ENCODE measurements at regions not wholly inside any gene's neighbourhood (a gene's known extent, or its start where the extent isn't known, plus 50 kb on each side); places are given as distances from the start of the nearest gene placed in this dataset.

GRCh38 chr15:69892351-69892750 is 205.4 kb downstream of the TLE3 start:
- TF ChIP-seq CTCF (IDR thresholded peaks at IDR 0.05; ENCODE audit: borderline replicate concordance, insufficient read depth, low read depth, low read length), result no peak

GRCh38 chr15:69893086-69893485 is 204.6 kb downstream of the TLE3 start:
- no peak for TF ChIP-seq CTCF (IDR thresholded peaks at IDR 0.05; ENCODE audit: borderline replicate concordance, insufficient read depth, low read depth, low read length)
- H3K4me3 ChIP-seq (ENCODE audit: low read depth, low read length), result no peak overlapping the region

More at GRCh38 chr15:69892351-69892750, 205.4 kb downstream of the TLE3 start:
- H3K4me3 ChIP-seq (ENCODE audit: low read depth, low read length), result no peak overlapping the region

GRCh38 chr15:69893863-69894262 is 203.9 kb downstream of the TLE3 start:
- no peak for TF ChIP-seq CTCF (IDR thresholded peaks at IDR 0.05; ENCODE audit: borderline replicate concordance, insufficient read depth, low read depth, low read length)
- H3K4me3 ChIP-seq (ENCODE audit: low read depth, low read length), result no peak overlapping the region

DNA sequence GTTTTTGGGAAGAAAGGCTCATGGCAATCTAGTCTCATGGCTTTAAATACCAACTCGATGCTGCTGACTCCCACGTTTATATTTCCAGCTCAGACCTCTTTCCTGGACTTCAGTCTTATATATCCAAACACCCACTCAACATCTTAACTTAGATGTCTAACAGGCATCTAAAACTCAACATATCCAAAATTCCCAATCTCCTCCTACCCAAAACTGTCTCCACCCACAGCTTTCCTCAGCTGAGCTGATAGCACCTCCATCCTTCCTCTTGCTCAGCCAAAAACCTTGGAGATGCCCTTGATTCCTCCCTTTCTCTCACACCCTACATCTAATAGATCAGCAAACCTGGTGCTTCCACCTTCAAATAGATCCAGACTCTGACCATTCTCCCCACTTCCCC is 202.5 kb downstream of the TLE3 start:
- TF ChIP-seq CTCF (IDR thresholded peaks at IDR 0.05; ENCODE audit: borderline replicate concordance, insufficient read depth, low read depth, low read length), result no peak
- H3K4me3 ChIP-seq (ENCODE audit: low read depth, low read length), result no peak overlapping the region

GRCh38 chr15:69896606-69897005 is 201.1 kb downstream of the TLE3 start:
- no peak for TF ChIP-seq CTCF (IDR thresholded peaks at IDR 0.05; ENCODE audit: borderline replicate concordance, insufficient read depth, low read depth, low read length)
- H3K4me3 ChIP-seq (ENCODE audit: low read depth, low read length), result no peak overlapping the region

DNA sequence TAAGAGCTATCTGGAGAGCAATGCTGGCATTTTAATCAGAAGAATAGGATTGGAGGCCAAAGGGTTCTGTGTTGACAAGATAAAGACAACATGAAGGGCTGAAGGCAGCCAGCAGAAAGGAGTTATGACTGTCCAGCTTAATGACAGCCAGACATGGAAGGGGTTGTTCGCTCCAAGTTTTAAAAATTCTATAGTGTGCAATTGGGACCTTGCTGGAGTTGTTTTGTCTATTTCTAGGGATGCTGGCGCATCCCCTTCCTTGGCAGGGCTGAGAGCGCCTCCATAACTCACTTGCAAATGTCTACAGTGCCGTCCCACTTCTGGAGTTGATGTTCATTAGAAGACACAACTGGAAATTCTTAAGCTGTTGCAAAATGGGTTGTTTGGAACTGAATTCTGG is 200.7 kb downstream of the TLE3 start:
- no peak overlapping the region for H3K4me3 ChIP-seq (ENCODE audit: low read depth, low read length)
- TF ChIP-seq CTCF (IDR thresholded peaks at IDR 0.05; ENCODE audit: borderline replicate concordance, insufficient read depth, low read depth, low read length), result no peak

GRCh38 chr15:69897471-69898237 is 200.1 kb downstream of the TLE3 start:
- H3K4me3 ChIP-seq (ENCODE audit: low read depth, low read length), result no peak overlapping the region
- no peak for TF ChIP-seq CTCF (IDR thresholded peaks at IDR 0.05; ENCODE audit: borderline replicate concordance, insufficient read depth, low read depth, low read length)
